Anterior cingulate cortex (tissue), 58 donors: ENCODE measurements at regions not wholly inside any gene's neighbourhood (a gene's known extent, or its start where the extent isn't known, plus 50 kb on each side); places are given as distances from the start of the nearest gene placed in this dataset.
"Not testable (repeated sequence)": the region's sequence is repeated elsewhere in the genome, so short reads cannot be mapped to it uniquely, and the experiment has no call there.

Experiments used
- DNase-seq, 58 donors: peaks; one replicate each; lab custom pipeline; 2025; lab: John Stamatoyannopoulos, UW

DNA sequence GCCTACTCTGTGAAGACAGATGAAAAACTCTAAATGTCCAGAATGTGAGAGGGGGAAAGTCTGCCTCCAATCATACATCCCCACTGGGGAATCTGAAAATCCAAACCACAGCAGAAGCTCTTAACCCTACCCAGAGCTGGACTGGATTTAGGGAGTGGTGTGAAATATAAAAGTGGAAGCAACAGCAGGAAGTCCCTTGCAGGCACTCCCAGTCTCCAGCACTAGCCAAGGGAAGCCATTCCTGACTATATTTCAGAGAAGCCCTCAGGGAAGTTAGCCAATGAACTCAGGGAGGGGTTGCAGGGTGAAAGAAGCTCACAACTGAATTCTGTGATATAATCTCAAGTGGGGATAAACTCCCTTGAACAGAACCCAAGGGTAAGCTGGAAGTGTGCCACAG lies 51.5 kb downstream of the CRPPA start:
- DNase-seq: no peak

DNA sequence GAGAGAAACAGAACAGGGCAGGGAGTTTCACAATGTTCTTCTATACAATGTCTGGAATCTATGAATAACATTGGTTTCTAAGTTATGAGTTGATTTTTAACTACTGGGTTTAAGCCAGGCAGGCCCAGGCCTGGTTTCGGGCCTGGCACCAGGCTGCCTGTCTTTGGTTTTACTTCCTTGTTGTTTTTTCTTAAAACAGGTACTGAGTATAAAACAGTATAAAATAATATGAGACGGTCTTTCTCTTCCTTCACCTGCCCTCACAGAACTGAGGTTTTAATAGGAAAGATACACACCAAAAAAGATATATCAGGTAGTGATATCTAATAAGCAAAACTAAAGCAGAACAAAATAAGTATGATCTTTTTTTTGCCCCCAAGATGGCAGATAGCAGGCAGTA lies 52.0 kb downstream of the CRPPA start:
- DNase-seq: not testable (repeated sequence)

DNA sequence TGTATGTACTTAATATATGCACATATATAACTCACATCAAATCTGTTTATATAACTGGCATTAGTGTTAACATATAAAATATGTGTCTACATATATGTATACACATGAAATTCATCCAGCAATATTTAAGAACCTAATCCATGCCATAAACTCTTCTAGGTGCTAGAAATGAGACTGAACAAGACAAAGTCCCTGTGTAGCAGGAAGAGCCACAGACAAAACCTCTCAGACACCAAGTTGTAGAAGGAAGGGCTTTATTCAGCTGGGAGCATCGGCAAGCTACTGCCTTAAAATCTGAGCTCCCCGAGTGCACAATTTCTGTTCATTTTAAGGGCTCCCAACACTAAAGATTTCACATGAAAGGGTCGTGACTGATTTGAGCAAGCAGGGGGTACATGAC lies 52.5 kb downstream of the CRPPA start:
- no peak for DNase-seq

DNA sequence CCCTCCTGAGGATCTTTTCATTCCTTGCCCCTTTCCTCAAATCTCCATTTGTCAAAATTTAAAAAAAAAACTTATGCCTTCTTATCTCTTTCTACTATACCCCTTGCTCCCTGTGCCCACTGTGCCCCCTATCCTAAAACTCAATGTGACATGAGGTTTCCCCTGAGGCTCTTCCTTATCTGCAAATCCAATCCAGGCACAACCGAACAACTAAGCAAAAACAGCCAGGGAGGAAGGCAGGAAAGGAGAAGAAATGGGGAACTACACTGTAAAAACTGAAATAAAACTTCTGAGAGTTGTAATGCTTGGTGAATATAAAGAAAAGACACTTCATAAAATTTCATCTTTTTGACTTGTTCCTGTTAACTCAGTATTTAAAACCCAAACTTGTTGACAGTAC lies 54.2 kb downstream of the CRPPA start:
- DNase-seq: no peak

GRCh38 chr7:16365952-16366351 lies 55.4 kb downstream of the CRPPA start:
- no peak for DNase-seq

DNA sequence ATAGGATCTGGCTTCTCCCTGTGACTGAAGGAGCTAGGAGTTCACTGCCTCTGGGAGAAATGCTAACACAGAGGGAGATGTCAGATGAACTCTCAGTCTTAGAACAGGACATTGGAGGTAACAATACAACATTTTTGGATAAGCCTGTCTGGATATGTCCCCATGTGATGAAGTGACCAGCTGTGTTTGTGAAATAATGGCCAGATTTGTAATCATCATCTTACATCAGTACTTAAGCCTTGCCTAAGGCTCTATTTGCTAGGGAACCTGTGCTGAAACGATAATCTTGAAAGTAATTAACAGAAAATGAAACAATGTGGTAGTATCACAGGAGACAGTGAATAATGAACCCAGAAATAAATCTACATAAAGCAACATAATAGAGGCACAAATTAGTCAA lies 56.2 kb downstream of the CRPPA start:
- DNase-seq: no peak

DNA sequence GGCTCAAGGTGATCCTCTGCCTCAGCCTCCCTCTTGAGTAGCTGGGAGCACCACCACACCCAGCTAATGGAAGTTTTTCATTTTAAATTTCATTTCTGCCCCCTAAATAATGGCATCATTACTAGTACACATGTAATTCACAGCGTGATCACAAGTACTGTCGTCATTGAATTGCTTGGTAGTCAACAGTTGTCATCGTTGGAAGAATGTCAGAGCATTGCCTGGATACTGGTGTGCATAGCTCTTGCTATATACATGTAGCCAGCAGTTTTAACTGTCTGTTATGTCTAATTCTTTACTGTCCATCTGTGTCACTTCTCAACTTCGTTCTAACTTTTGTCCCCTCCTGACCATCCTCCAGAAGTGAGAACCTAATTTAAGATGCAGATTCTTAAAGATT lies 62.1 kb downstream of the CRPPA start:
- DNase-seq: no peak

DNA sequence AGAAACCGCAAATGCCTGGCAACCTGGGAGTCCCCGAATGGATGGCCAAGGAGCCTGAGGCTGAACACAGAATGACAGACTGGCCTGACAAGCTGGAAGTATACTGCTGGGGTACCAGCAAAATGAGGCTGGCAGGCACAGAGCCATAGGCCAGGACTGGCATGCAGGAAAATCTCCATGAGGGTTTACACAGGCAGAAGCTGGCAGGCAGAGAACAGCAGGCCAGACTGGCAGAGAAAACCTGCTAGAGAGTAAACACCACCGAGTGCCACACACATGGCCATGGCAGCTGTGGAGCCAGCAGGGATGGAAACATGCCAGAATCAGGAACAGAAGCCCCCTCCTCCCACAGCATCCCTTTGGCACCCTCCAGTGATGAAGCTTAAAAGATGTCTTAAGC lies 63.4 kb downstream of the CRPPA start:
- peak in 20 of 58 donors; percentile 2 to 38 (median 8) for DNase-seq

- no peak for DNase-seq
Observed at GRCh38 chr7:16357474-16357873, 63.9 kb downstream of the CRPPA start.

DNA sequence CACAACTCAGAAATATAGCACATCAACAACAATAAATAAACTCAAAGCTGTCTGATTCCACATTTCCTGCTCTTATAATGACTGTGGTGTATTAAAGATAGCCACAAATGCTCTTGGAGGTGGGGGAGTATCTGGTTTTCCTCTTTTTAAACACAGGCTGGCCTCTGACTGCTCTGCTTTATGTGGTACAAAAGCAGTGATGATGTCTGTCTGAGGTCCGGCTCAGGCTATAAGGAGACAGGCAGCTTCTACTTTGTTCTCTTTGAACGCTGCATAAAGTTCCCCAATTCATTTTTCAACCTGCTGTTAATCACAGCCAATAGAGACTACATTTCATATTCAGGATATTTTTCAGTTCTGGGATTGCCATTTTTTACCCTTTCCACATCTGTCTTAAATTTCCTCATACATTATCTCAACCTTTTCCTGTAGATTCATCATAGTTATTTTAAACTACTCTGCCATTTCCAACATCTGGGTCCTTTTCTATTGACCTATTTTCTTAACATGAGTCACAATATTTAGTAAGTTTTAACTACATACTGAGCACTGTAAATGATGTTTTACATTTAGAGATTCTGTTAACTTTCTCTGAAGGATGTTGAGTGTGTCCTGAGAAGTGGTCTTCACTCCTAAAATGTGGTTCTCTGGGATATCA lies 64.9 kb downstream of the CRPPA start:
- no peak for DNase-seq

GRCh38 chr7:16354573-16354972 lies 66.8 kb downstream of the CRPPA start:
- DNase-seq: no peak

DNA sequence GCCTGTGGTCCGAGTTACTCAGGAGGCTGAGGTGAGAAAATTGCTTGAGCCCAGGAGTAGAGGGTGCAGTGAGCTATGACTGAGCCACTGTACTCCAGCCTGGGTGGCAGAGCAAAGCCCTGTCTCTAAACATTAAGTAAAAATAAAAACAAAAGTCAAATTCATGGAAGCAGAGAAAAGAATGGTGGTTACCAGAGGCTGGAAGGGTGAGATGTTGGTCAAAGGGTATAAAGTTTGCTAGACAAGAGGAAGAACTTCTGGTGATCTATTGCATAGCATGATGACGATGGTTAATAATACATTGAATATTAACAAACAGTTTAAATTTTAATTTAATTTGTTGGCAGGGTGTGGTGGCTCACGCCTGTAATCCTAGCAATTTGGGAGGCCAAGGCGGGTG lies 68.1 kb downstream of the CRPPA start:
- no peak for DNase-seq

DNA sequence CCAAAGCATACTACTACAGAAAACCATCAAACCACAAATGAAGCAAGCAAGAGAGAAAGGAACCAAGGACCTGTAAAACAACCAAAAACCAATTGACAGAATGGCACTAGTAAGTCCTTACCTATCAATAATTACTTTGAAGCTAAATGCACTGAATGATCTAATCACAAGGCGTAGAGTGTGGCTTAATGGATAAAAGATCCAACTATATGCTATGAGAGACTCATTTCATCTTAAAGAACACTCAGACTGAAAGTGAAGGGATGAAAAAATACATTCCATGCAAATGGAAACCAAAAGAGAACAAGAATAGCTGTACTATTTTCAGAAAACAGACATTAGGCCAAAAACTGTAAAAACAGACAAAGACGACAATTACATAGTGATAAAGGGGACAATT lies 70.7 kb downstream of the CRPPA start:
- DNase-seq: no peak

- no peak for DNase-seq
Observed at GRCh38 chr7:16348251-16348650, 73.1 kb downstream of the CRPPA start.

- DNase-seq: no peak
Observed at GRCh38 chr7:16347827-16348192, 73.5 kb downstream of the CRPPA start.

- DNase-seq: no peak
Observed at GRCh38 chr7:16347066-16347826, 74.1 kb downstream of the CRPPA start.

DNA sequence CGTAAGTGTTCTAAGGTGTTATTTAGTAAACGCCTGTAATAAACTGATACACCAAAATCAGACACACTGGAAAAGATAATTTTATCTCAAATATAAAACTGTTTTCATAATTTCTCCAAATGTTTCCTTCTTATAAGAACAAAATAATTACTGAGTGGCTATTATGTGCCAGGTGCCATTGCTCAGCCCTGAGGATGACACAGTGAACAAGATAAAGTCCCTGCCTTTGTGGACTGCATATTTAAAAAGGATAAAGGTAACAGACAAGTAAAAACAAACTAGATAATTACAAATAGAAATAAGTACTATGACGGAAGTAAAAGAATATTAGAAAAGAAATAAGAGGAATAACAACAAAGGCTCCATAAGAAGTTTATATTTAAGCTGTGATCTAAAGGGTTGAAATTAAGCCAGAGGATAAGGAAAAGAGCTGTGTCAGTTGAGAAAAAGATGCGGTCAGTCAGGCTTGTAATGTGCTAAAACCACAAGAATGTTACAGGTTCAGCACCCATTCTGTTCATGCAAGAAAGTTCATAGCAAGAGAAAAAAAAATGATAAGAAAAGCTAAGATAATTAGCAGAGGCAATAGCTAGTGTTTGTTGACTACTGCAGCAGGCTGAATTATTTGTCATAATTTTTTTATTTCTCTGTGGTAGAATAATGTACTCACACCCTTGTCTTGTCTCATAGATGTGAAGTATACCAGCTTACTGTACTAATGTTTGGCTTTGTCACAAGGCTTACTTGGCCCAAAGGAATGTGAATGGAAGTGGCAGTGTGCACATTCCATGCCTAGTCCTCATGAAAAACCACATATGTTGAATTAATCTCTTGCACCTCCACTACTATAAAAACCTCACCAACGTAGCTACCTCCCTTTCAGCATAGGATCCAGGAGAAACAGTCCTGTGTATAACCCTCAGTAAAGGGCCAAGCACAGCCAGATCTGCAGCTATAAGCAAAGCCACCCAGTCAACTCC lies 75.1 kb downstream of the CRPPA start:
- no peak for DNase-seq

GRCh38 chr7:16344927-16345326 lies 76.4 kb downstream of the CRPPA start:
- DNase-seq: no peak

DNA sequence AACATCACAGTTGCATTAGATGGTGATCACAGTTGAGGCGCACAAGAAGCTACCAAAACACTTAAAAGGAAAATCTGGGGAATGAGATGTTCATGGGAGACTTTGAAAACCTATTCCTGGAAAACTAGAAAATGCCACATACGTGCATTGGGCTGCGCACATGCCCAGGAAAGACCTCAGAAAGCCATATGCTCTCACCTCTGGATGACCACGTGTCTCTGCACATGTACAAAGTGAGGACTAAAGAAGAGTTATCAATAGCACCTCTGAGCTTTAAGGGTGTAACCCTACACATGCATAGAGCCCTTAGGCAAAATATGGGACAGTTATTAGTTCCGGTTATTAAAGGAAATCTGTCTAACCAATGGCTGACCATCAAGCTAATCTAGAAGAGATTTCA lies 77.7 kb downstream of the CRPPA start:
- no peak for DNase-seq

- no peak for DNase-seq
Observed at GRCh38 chr7:16338065-16338464, 83.3 kb downstream of the CRPPA start.

DNA sequence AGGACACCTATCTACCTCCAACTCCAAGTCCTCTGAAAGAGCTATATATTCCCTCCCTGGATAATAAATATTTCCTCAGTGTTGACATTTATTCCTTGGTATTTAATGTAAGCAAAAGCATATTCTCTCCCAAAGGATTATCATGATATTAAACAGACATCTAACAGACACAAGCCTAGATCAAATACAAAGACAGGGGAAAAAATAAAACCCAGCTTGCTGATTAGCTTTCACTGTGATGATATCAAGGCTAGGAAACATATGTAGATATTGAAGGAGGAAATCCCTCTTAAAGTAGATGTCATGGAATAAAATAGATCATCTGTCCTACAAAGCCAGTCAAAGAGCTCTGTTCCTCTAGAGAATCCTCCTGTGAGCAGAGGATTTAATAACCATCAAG lies 95.2 kb downstream of the CRPPA start:
- DNase-seq: no peak
